Right lobe of liver (tissue), 4 donors: ENCODE measurements at regions not wholly inside any gene's neighbourhood (a gene's known extent, or its start where the extent isn't known, plus 50 kb on each side); places are given as distances from the start of the nearest gene placed in this dataset.

Experiments
- CTCF ChIP-seq, 4 donors: fragments of 200-600 bp in 3 of 4; fragments of 450-650 bp in 1 of 4; IDR thresholded peaks; one replicate each; pipeline versions ENCODE4 v1.5.1 to v1.8.0; 2016 to 2022; ENCODE audit warnings: antibody characterized with exemption in 4 of 4, mild to moderate bottlenecking in 2 of 4
- POLR2A ChIP-seq: fragments of 450-650 bp; IDR thresholded peaks from one replicate; pipeline ENCODE4 v1.6.1; 2017; ENCODE audit warnings: antibody characterized with exemption, mild to moderate bottlenecking
- donor health status: DM: no; HTN: no; CAD: no.
- donor health status: DM: no; HTN: no; CAD: no.
- donor health status: DM: no; HTN: yes; CAD: no.

- no peak for TF ChIP-seq CTCF (IDR thresholded peaks at IDR 0.05)
- no peak for TF ChIP-seq POLR2A
Observed at GRCh38 chr9:80867731-80868130, 821.6 kb downstream of the TLE1 start.
